ENCODE measurements at regions not wholly inside any gene's neighbourhood (a gene's known extent, or its start where the extent isn't known, plus 50 kb on each side); places are given as distances from the start of the nearest gene placed in this dataset.

DNA sequence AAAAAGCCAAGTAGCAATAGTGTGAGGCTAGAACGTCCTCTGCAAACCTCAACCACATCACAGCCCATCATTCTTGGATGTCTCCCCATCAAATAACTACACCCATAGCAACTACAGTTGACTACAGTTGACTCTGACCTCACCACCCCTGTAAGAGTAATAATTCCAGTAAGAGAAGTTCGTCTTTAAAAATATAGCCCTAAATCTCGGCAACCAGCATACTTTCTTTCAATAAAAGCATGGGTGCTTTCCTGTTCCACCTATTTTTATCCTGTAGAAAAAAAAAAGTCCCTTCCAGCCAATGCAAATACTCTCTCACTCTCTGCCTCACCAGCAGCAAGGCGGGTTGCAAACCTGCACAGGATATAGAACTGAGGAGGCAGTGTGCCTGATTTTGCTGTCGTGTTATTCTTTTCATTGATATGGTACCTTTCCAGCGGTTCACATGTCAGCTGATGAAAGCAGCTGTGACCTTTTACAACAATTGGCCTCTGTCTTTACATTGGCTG lies 187.5 kb upstream of the NFE2L3 start:
- peak; percentile 40; the same call in 1 of the 2 replicates for TF ChIP-seq POLR2A (IDR thresholded peaks at IDR 0.05; ENCODE audit: low read depth, low read length)
- TF ChIP-seq POLR2AphosphoS5 (IDR thresholded peaks at IDR 0.05; ENCODE audit: low read depth, low read length): no peak
- no peak; the same call in 1 of the 2 replicates for TF ChIP-seq TAF1 (IDR thresholded peaks at IDR 0.05; ENCODE audit: borderline replicate concordance, low read depth, low read length)
